ENCODE measurements at regions not wholly inside any gene's neighbourhood (a gene's known extent, or its start where the extent isn't known, plus 50 kb on each side); places are given as distances from the start of the nearest gene placed in this dataset.

DNA sequence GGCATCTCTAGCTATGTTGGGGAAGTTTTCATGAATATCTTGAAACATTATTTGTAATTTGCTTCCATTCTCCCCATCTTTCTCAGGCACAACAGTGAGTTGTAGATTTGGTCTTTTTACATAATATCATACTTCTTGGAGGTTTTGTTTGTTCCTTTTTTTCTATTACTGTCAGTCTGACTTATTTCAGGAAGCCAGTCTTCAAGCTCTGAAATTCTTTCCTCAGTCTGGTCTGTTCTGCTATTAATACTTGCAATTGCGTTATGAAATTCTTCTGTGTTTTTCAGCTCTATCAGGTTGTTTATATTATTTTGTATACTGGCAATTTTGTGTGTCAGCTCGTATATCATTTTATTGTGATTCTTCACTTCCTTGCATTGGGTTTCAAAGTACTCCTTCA lies 424.6 kb upstream of the PTBP2 start:
- no peak for DNase-seq (ENCODE audit: low read depth)

GRCh38 chr1:96306809-96307560 lies 414.6 kb upstream of the PTBP2 start:
- peak; percentile 89 for DNase-seq (ENCODE audit: low read depth)

GRCh38 chr1:96308314-96308713 lies 413.3 kb upstream of the PTBP2 start:
- DNase-seq (ENCODE audit: low read depth) = no peak

- peak; percentile 92 for DNase-seq (ENCODE audit: low read depth)
Measured at GRCh38 chr1:96309783-96310182, 411.8 kb upstream of the PTBP2 start.

DNA sequence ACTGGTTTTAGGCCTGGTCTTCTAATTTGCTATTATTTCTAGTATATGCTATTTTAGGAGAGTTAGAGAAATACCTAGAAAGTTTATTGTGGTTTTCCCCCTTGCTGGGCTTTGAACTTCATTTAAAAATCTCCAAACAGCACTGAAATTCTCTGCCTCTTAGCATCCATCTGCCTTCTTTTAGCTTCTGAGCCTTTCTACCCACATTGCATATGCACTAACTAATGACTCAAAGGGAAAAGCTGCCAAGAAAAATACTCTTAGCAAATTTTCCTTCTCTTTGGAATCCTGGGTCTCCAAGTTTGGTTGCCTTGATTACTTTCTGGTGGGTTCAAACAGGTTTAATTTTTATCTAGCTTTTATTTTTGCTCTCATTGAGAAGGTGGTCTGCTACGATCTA lies 408.4 kb upstream of the PTBP2 start:
- DNase-seq (ENCODE audit: low read depth) = peak; percentile 69

DNA sequence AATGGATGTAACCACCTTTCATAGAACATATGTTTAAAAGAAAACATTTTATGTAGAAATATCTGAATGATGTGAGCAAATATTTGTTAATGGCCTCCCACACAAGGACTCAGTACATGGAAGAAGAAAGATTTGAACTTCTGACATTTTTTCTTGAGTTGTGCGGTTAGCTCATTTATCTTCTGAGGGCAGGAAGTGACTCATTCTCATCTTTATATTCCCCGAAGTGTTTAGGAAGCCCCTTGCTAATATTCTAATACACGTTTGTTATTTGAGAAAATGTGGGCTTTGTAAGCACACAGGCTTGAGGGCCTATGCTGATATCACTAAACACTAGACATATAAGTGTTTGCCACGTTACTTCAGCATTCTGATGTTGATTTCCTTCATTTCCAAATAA lies 392.5 kb upstream of the PTBP2 start:
- DNase-seq (ENCODE audit: low read depth) = peak; percentile 79

DNA sequence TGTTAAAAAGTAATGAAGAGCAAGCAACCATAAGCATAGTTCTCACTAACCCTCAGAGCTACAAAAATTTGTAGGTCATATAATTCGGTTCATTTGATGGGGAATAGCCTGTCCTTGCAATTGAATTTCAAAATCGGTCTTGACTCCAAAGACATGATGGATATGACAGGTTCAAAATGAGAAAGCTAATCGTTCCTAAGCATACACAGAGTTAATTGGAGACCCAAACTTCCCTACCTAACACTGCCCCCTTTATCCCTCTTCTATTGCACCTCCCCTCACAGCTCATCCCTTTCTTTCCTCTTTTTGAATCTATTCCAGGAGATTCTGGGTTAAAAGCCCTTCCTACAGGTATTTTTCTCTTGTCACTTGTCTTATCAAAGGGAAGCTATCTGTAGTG lies 390.0 kb upstream of the PTBP2 start:
- no peak for DNase-seq (ENCODE audit: low read depth)

- no peak for DNase-seq (ENCODE audit: low read depth)
Measured at GRCh38 chr1:96333522-96334235, 387.9 kb upstream of the PTBP2 start.

- no peak for DNase-seq (ENCODE audit: low read depth)
Measured at GRCh38 chr1:96334236-96334557, 387.4 kb upstream of the PTBP2 start.

GRCh38 chr1:96338622-96339021 lies 383.0 kb upstream of the PTBP2 start:
- DNase-seq (ENCODE audit: low read depth) = no peak

DNA sequence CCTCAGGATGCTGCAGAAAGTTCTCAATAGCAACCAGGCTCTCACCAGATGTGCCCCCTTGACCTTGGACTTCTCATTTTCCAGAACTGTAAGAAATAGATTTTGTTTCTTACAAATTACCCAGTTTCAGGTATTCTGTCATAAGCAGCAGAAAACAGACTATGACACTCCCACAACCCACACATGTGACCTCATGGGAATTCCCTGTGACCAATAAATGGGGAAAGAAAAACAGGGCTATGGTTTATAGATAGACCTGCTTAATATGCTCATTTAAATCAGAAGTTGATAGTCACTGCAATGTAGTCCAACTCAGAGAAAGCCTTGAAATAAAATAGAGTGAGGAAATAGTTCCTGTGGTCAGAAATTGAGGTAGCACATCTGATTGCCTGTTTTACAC lies 380.9 kb upstream of the PTBP2 start:
- DNase-seq (ENCODE audit: low read depth) = no peak

DNA sequence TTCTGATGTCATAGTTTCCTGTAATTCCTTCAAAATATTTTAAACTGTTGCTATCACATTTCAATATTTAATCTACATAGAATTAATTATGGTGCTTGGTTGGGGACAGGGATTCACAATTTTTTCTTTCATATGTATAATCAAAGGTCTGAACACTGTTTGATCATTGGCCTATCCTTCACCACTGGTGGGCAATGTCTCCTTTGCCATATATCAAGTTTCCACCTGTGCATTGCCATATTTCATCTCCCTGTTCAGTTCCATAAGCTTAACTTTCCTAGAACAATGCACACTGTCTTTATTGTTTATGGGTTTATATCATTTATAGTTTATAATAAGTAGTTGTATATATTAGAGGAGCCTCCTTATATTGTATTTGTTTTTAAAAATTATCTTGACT lies 374.9 kb upstream of the PTBP2 start:
- no peak for DNase-seq (ENCODE audit: low read depth)

DNA sequence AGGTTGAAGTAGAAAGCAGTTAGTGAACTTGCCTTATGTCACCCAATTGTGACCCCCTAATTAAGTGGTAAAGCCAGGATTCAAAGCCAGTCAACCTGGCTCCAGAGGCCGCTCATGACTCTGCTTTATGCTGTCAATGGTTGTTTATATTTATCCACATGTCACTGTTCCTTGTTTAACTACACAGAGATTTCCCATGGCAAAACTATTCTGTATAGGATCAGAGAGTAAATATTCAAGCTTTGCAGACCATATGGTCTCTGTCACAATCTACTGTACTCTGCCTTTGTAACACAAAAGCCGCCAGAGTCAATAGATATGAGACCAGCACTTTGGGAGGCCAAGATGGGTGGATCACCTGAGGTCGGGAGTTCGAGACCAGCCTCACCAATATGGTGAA lies 371.7 kb upstream of the PTBP2 start:
- no peak for DNase-seq (ENCODE audit: low read depth)

DNA sequence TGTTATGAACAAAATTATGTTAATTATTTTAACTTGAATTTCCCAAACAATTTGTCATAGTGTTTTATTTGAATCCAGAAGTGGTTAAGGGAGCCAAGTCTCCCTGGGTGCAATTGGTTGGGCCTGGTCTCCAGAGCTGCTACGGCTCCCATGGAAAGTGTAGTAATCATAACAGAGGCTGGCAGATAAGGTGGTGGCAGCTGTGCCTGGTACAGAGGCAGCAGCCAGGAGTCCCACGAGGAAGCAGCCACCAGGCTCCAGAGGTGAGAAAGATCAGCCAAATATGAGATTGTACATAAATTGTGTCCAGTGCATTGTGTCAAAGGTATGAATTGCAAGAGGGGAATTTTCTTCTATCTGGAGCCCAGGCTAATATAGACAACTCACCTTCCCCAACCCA lies 368.9 kb upstream of the PTBP2 start:
- DNase-seq (ENCODE audit: low read depth) = no peak

- DNase-seq (ENCODE audit: low read depth) = no peak
Measured at GRCh38 chr1:96355521-96355920, 366.1 kb upstream of the PTBP2 start.

GRCh38 chr1:96355961-96356360 lies 365.6 kb upstream of the PTBP2 start:
- no peak for DNase-seq (ENCODE audit: low read depth)

DNA sequence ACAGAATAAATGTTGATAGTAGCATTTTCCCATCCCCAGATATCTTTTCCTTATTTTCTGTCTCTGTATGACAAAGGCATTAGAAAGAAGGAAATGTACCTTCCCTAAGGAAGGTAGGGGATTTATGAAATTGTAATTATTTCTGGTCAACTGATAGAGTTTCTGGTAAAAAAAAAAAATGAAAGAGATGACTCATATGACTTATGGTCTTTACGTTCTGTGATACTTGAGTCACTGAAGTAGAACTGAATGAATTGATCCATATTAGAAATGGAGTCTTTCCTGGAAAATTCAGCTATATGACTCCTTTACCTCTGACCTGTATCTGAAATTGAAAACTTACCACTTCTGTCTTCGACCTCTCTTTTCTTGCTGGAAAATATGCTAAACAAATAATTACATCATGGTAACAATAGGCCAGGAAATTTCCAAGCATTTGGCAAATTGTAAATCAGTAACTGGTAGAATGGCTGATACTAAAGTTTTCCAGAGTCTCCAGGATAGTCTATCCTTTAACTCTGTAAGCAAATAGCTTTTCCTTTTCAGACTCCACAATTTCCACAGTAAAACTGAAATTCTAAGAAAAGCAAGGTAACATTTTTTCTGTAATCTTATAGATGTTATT lies 364.3 kb upstream of the PTBP2 start:
- no peak for DNase-seq (ENCODE audit: low read depth)

- no peak for DNase-seq (ENCODE audit: low read depth)
Measured at GRCh38 chr1:96358057-96358456, 363.5 kb upstream of the PTBP2 start.

DNA sequence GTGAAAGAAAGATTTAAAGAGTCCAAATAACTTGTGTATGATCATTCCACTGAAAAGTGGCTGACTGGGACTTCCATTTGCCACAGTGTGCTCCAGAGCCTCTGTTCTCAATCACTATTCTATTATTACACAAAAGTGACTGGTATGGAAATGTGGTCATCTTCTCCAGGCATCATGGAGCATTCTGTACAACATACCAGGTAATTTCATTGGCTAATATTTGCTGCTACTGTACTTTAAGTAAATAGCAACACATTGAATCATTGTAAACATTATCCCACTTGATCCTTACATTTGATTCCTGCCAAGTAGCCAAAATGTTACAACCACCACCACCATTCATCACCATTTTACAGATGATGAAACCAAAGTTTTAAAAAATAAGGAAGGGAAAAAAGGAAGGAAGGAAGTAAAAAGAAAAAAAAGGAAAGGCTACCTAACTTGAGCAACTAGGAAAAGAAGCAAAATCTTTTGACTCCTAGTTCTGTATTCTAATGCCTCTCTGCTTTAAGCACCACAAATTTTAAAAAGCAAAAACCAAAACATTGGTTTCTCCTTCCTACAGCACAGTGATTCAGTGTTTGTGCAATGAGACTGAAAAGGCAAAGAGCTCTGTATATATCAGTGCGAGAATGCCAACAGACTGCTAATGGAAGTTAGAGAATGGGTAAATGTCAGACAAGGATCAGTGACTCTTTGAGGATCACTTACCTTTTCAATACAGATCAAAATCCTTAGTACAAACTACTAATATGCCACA lies 361.4 kb upstream of the PTBP2 start:
- peak; percentile 88 for DNase-seq (ENCODE audit: low read depth)

DNA sequence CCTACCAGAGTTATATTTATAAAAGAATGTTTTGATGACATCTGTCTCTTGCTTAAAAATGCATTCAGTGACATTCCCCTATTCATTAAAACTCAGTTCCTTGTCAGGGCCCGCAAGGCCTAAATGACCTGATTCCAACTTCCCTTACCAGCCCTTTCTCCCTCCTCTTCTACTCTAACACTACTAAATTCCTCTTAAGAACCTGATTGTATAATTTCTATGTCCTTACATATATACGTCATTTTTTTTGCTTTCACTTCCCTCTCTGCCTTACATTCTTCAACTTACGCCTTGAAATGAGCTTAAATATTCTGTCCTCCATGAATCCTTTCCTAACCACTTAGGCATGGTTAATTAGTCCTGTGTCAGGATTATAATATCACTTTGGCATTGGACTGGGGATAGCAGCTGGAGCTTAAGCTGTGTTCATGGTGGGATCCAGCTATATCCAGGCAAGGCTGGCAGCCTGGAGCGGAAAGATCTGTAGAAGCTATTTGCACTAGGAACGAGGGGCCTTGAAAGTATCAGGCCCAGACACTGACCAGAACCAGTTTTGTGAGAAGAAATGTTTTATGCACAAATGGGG lies 360.2 kb upstream of the PTBP2 start:
- no peak for DNase-seq (ENCODE audit: low read depth)

GRCh38 chr1:96361961-96362360 lies 359.6 kb upstream of the PTBP2 start:
- DNase-seq (ENCODE audit: low read depth) = no peak

GRCh38 chr1:96362623-96363022 lies 359.0 kb upstream of the PTBP2 start:
- DNase-seq (ENCODE audit: low read depth) = peak; percentile 99

All from amniotic epithelial cell (primary cell).